ENCODE measurements at regions not wholly inside any gene's neighbourhood (a gene's known extent, or its start where the extent isn't known, plus 50 kb on each side); places are given as distances from the start of the nearest gene placed in this dataset.
"Not testable (repeated sequence)": the region's sequence is repeated elsewhere in the genome, so short reads cannot be mapped to it uniquely, and the experiment has no call there.

DNA sequence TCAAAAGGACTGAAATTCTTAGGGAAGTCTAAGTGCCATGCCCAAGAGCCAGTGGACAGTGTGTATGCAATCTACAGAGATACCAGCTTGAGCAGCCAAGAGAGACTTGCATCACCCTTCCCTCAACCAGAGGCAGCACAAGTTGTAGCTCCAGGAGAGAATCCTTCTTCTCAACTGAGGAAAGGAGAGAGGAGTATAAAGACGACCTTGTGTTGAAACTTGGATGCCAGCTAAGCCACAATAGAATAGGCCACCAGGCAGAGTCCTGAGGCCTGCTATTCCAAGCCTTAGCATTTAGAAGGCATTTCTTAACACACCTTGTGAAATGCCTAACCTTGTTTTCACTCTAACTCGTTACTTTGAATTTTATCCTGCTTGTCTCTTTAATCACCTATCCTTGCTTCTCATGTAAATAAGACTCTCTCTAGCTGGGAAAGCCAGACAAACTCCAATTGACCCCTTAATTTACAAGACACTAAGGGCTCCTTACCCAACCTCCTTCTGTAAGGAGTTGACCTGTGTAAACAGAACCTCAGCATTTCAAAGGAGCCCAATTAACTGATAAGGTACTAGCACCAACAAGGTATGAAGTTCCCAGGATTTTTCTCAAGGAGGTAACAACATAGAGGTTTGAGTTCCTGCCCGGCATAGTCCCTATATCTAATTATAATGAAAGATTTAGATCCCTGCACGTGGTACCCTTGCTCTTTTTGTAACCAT, 738.8 kb downstream of the AMY1C start:
- DNase-seq = no peak

DNA sequence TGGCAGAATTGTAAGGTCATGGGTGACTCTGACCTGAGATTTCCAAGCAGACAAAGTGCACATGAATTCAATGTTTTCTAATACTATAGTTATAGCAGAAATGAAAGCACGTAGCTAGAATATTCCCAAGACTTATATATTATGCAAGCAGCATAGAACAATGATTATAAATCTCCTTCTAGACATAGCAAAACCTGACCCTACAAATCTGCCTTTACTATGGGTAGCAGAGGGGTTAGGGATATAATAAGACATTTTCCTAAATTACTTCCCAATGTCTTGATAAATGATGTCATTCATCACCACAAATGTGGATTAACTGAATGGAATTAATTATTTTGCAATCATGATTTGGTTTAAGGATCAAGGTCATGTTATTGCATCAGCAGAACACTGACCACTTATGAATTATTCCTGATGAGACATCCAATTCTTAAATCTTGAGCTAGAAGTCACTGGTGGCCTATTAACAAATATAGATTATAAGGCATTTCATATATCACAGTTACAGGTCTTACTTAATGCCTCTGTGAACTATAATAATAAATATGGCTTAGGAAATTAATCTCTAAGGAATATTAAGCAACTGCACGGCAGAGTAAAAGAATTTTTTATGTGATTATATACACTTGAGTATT, 776.6 kb downstream of the AMY1C start:
- no peak for DNase-seq

DNA sequence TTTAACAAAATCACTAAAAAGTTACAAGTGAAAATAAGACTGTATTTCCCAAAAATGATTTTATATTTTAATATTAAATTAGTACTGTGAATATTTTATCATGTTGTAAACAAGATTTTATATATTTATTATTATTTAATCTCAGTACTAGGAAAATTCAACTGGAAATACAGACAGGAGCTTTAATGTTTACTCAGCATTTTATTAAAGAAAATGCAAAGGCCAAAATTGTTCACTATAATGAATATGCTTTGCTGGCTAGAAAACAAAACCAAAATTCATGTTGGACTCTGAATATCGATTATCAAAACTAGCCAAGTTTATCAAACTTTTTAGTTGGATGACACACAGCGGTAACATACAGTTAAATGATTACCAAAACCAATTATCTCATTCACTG, 782.3 kb downstream of the AMY1C start:
- DNase-seq = no peak

DNA sequence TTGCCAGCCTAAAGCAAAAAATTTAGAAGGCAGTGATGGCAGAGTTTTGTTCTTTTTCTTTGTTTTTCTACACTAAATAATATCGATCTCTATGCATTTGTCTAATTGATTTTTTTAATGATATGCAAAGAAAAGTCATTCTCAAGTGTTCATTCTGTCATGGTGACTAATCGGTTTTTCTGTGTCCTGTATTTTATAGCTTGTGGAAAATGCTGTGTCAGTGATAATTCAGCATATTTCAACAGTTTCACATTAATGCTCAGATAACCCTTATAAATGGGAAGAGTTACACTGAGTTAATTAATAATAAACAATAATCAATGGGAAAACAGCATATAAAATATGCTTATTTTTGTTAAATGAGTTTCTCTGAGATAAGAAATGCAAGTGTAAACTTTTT, 824.9 kb downstream of the AMY1C start:
- DNase-seq = no peak

DNA sequence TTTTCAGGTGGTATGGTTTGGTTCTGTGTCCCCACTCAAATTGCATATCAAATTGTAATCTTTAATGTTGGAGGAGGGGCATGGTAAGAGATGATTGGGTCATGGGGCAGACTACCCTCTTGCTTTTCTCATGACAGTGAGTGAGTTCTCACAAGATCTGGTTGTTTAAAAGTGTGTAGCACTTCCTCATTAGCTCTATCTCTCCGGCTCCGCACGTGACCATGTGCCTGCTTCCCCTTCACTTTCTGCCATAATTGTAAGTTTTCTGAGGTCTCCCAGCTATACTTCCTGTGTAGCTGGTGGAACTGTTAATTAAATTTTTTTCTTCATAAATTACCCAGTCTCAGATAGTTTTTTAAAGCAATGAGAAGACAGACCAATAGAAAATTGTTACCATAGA, 843.2 kb downstream of the AMY1C start:
- DNase-seq = no peak

DNA sequence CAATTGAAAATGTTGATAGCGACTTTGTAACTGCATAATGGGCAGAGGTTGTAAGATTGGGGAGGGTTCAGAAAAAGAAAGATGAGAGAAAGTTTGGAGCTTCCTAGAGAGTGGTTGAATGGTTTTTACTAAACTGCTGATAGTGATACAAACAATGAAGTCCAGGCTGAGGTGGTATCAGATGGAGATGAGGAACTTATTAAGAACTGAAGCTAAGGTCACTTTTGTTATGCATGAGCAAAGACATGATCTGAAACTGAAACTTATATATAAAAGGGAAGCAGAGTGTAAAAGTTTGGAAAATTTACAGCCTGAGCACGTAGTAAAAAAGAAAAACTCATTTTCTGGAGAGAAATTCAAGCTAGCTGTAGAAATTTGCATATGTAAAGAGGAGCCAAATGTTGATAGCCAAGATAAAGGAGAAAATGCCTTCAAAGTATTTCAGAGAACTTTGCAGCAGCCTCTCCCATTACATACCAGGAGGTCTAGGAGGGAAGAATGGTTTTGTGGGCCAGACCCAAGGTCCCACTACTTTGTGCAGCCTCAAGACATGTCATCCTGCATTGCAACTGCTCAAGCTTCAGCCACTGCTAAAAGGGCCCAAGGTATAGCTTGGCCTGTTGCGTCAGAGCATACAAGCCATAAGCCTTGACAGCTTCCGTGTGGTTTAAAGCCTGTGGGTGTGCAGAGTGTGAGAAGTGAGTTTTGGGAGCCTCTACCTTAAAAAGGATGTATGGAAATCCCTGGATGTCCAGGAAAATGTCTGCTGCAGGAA, 843.9 kb downstream of the AMY1C start:
- no peak for DNase-seq

DNA sequence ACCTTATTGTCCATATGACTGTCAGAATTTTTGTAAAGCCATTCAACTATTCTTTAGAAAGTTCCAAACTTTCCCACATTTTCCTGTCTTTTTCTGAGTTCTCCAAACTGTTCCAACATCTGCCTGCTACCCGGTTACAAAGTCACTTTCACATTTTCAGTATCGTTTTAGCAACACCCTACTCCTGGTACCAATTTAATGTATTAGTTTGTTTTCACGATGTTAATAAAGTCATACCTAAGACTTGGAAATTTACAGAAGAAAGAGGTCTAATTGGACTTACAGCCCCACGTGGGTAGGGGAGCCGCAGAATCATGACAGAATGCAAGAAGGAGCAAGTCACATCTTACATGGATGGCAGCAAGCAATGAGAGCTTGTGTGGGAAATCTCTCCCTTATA, 867.8 kb downstream of the AMY1C start:
- DNase-seq = no peak

DNA sequence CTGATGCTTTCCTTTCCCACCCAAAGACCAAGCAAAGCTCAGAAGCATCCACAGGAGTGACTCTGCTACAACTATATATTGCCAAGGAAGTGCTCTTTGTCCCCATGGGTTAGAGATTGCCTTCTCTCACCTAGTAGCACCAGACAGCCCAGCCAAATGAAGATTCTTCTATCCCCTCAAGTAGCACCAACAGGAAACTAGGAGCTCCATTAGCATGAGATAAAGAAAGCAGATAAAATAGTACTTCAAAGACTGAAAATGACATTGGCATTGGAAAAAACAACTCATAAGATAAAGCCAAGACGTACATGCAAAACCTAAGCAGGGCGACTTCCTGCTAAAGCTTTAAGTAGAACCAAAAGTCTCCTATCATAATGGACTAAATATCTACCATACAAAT, 871.5 kb downstream of the AMY1C start:
- DNase-seq = no peak

DNA sequence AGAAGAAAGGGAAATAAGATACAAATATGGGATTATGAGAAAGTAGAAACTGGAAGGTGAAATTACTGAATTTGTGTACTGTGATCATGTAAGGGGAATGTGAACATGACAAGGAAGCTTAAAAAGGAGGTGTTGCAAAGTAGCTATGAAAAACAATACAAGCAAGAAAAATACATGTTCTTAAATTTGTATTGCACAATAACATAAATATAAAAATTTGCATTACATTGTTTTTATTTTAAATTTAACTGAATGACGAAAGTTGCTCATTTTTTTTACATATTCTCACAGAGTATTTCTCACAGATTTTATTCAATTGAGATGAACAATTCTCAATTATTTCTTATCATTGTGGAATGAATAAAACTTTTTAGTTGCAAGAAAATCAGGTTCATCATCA, 874.8 kb downstream of the AMY1C start:
- no peak for DNase-seq

DNA sequence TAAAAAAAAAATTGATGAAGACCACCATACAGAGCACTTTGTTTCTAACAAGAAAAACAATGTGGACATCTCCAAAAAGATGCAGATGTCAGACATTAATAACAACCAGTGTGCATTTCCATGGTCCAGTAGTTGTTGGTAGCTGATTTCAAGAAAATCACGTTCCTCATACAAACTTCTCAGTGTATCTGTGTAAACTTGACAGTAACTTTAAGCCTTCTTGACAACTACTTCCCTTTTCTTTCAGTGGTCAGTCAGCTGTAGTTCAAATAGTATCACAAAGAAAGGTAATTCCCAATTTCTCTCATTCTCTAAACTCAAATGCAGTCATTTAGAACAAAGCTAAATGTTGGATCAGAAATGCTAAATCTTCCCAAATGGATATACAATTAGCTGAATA, 879.9 kb downstream of the AMY1C start:
- no peak for DNase-seq

DNA sequence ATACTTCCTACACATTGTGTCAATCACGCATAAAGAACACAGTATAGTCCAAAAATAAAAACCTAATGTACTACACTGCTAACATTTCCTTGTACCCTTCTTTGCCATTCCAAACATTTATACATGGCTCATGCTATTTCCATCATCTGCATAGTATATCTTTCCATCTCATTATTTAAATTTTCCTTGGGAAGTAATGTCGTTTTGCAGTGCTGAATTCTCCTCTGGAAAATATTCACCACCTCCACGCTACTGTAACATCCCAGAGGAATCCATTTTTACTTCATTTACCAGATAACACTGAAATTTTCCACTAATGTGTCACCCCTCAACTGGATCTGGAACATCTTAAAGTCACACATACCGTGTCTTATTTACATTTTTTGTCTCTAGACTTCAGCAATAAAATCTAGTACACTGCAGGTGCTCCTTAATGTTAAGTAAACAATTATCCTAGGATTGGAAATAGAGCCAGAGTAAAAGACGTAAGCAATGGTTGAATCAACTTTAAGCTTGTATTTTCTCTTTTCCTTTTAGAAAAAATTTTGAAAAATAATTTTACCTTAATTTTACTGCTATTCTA, 881.0 kb downstream of the AMY1C start:
- DNase-seq = no peak

DNA sequence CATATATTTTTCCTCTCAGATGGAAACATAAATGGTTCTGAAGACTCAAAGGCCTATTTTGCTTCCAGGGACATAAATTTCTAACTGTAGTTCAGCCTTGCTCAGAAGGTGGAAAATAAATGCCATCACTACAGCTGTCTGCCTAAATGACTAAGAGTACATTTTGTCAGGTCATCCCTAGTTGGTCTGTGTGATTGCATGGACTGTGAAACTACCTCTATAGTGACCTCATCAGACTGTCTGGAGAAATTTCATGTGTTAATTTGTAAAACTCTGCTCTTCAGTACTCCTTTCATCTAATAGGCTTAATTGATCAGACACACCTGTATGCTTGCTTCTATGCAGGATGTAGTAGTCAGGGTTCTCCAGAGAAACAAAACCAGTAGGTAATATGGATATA, 886.9 kb downstream of the AMY1C start:
- no peak for DNase-seq

DNA sequence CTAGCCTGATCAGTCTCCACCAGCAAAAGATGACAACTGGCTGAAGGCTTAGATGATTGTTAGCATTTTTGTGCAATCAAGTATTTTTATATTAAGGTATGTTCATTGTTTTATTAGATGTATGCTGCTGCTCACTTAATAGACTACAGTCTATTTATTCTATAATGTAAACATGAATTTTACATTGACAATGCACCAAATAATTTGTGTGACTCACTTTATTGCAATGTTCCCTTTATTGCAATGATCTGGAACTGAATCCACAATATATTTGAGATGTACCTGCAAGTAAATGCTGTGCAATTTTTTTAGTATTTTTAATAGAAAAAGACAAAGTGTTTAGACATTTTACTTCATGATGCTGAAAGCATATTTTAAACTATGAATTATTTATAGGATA, 896.5 kb downstream of the AMY1C start:
- DNase-seq = no peak

DNA sequence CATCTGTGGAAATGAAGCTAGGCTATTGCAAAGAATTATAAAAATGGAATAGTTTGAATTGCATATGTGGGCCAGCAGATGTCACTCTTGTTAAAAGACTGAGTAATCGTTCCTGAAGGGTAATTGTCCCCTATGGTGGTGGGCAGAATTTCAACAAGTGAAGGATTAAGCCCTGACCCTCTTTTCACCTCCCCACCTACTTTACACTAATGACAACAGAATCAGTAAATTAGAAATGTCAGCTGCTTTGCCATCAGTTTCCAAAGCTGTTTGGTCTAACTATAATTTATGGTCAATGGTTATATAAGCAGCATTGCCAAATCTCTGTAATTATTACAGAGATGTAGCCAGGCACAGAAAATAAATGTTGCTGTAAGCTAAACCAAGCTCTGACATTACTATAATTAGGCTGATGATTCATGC, 898.6 kb downstream of the AMY1C start:
- DNase-seq = no peak

DNA sequence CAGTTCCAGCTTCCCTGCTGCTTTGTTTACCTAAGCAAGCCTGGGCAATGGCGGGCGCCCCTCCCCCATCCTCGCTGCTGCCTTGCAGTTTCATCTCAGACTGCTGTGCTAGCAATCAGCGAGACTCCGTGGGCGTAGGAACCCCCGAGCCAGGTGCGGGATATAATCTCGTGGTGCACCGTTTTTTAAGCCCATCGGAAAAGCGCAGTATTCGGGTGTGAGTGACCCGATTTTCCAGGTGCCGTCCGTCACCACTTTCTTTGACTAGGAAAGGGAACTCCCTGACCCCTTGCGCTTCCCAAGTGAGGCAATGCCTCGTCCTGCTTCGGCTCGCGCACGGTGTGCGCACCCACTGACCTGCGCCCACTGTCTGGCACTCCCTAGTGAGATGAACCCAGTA, 914.7 kb downstream of the AMY1C start:
- DNase-seq = not testable (repeated sequence)

DNA sequence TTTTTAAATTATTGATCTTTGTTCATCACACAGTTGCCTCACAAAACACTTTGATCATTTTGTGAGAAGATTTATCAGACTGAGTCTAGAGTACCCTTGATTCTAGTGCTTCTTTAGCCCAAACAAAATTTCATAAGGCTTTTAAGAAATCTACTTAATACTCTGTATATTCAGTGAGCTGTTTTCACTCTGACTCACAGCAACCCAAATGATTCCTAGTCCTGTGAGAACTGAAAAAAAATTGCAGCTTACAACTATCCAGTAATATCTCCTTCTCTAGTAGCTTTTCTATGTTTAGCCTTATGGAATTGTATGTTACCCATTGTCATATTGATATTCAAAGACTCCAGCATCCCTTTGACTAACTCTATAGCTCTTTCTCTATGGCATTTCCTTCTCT, 915.6 kb downstream of the AMY1C start:
- DNase-seq = no peak

DNA sequence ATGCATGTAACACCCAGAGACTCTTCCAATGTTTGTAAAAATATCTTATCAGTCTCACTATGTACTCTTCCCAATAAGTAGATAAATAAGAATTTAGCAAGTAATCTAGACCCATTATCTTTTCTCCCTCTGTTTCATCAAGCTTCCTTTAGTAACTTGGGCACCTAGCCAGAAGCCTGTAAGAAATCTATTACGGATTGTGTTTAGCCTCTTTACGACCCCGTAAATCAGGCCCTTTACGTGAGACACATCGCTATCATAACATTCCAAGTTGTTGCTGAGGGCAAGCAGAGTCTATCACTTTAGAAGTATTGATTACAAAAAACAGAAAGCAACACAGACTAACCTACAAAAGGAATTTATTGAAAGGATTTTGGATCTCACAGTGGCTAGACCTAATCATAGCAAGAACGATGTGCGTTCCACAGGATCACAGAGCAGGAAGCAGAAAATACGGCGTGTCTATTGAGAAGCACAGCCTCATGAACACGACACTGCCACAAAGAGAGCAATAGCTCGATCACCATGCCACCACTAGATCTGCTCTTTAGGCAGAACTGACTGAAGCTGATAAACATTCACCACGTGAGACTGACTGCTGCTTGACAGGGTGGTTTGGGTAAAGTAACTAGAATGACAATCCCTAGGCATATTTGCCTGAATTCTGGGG, 922.1 kb downstream of the AMY1C start:
- no peak for DNase-seq

DNA sequence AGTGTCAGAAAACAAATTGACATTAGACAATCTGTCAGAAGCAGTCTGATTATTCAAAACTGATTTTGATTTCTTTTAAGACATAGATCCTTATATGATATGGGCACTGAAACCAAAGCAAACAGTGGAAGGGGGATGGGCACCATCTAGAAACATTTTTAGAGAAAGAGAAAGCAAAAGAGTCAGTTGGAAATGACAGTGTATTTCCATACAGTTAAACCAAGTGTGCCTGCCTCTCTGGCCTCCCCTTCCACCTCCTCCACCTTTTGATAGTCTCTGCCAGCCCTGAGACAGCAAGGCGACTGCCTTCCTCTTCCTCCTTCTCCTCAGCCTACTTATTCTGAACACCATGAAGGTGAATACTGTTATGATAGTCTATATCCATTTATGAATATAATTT, 949.7 kb downstream of the AMY1C start:
- no peak for DNase-seq

DNA sequence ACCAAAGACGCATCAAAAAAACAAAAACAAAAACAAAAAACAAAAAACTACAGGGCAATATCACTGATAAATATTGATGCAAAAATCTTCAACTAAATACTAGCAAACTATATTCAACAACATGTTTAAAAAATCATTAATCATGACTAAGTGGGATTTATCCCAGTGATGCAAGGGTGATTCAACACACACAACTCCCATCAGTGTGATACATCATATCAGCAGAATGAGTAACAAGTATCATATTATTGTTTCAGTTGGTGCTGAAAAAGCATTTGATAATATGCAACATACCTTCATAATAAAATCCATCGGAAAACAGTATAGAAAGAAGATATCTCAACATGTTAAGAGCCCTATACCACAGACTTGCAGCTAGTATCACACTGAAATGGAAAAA, 953.0 kb downstream of the AMY1C start:
- no peak for DNase-seq

DNA sequence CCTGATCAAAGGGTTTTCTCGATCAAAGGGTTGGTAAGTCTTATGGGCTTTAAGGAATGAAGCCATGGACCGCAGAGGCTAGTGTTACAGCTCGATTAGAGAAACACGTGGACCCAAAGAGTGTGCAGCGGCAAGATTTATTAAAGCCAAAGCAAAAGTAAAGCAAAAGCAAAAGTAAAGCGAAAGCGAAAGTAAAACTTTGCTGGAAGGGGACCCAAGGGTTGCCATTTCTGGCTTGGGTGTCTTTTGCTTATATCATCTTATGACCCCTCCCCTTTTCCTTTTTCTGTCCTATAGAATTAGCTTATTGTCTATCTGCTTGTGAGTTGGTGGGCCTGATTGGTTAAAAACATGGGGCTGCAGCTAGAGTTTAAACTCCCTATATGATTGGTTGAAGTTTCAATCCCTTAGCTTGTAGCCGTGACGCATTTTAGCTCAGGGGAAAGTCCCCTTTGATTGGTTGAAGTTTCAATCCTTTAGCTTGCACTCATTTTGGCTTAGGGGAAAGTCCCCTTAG, 957.0 kb downstream of the AMY1C start:
- DNase-seq = no peak

DNA sequence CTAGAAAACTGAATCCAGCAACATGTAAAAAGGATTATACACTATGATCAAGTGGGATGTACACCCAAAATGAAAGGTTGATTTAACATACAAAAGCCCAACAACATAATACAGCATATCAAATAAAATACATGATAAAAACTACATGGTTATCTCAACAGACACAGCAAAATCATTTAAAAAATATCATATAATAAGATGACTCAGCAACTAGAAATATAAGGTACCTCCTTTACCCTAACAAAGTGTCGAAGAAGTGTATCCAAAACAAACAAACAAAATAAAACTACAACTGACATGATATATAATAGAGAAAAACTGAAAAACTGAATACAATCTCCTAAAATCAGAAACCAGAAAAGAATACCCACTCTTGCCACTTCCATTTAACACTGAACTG, 969.1 kb downstream of the AMY1C start:
- no peak for DNase-seq

DNA sequence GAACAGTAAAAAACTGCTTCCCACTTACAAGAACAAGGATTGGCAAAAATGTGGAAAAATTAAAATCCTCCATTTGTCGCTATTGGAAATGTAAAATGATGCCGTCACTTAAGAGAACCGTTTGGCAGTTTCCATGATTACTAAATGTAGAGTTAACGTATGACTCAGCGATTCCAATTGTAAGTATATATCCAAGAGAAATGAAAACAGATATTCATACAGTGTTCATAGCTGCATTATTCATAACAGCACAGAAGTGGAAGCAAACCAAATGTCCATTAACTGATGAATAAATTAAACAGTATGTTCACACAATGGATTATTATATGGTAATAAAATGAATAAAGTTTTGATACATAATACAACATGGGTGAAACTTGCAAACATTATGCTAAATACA, 971.0 kb downstream of the AMY1C start:
- DNase-seq = no peak

DNA sequence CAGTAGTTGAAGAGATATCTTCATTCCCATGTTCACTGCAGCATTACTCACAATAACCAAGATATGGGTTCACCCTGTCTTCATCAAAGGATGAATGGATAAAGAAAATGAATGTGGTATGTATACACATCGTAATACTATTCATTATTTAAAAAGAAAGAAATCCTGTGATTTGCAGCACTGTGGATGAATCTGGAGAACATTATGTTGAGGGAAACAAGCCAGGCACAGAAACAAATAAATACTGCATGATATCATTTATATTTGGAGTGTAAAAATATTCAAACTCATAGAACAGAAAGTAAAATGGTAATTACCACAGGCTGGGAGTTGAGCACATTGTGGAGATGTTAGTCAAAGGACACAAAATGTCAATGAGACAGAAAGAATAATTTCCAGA, 977.2 kb downstream of the AMY1C start:
- no peak for DNase-seq
